ENCODE measurements at regions not wholly inside any gene's neighbourhood (a gene's known extent, or its start where the extent isn't known, plus 50 kb on each side); places are given as distances from the start of the nearest gene placed in this dataset.
"Not testable (repeated sequence)": the region's sequence is repeated elsewhere in the genome, so short reads cannot be mapped to it uniquely, and the experiment has no call there.

GRCh38 chr16:29154676-29155121 lies 169.8 kb downstream of the LAT start:
- DNase-seq (ENCODE audit: low spot score): no peak
- no peak for ATAC-seq
- intact Hi-C loops (cut with DNase I): no loop called here

GRCh38 chr16:29154088-29154487 lies 169.2 kb downstream of the LAT start:
- DNase-seq (ENCODE audit: low spot score): no peak
- ATAC-seq: peak; percentile 2
- intact Hi-C loops (cut with DNase I): no loop called here

- DNase-seq (ENCODE audit: low spot score); intact Hi-C loops (cut with DNase I); ATAC-seq: not testable (repeated sequence)
Measured at GRCh38 chr16:29153307-29153706, 168.5 kb downstream of the LAT start.

GRCh38 chr16:29152544-29153031 lies 167.7 kb downstream of the LAT start:
- ATAC-seq; intact Hi-C loops (cut with DNase I); DNase-seq (ENCODE audit: low spot score): not testable (repeated sequence)

GRCh38 chr16:29151317-29151716 lies 166.5 kb downstream of the LAT start:
- DNase-seq (ENCODE audit: low spot score): no peak
- ATAC-seq: no peak
- intact Hi-C loops (cut with DNase I): no loop called here

GRCh38 chr16:29149912-29150311 lies 165.1 kb downstream of the LAT start:
- ATAC-seq; intact Hi-C loops (cut with DNase I); DNase-seq (ENCODE audit: low spot score): not testable (repeated sequence)

GRCh38 chr16:29148867-29149272 lies 164.0 kb downstream of the LAT start:
- intact Hi-C loops (cut with DNase I): no loop called here
- DNase-seq (ENCODE audit: low spot score) (no peak), ATAC-seq (no peak)

- intact Hi-C loops (cut with DNase I): no loop called here
- DNase-seq (ENCODE audit: low spot score): peak; percentile 48
- ATAC-seq: no peak
Measured at GRCh38 chr16:29148131-29148691, 163.4 kb downstream of the LAT start.

GRCh38 chr16:29147710-29148109 lies 162.9 kb downstream of the LAT start:
- intact Hi-C loops (cut with DNase I); ATAC-seq: not testable (repeated sequence)
- DNase-seq (ENCODE audit: low spot score): peak; percentile 32

GRCh38 chr16:29146808-29147643 lies 162.2 kb downstream of the LAT start:
- intact Hi-C loops (cut with DNase I); ATAC-seq: not testable (repeated sequence)
- peak; percentile 32 for DNase-seq (ENCODE audit: low spot score)

- no peak for ATAC-seq
- DNase-seq (ENCODE audit: low spot score): peak; percentile 53
- intact Hi-C loops (cut with DNase I): no loop called here
Measured at GRCh38 chr16:29146266-29146665, 161.4 kb downstream of the LAT start.

GRCh38 chr16:29145486-29146225 lies 160.8 kb downstream of the LAT start:
- peak; percentile 48 for DNase-seq (ENCODE audit: low spot score)
- intact Hi-C loops (cut with DNase I); ATAC-seq: not testable (repeated sequence)

- intact Hi-C loops (cut with DNase I); ATAC-seq: not testable (repeated sequence)
- peak; percentile 31 for DNase-seq (ENCODE audit: low spot score)
Measured at GRCh38 chr16:29145086-29145485, 160.2 kb downstream of the LAT start.

GRCh38 chr16:29144669-29145062 lies 159.8 kb downstream of the LAT start:
- ATAC-seq (peak; percentile 25), DNase-seq (ENCODE audit: low spot score) (peak; percentile 36)
- intact Hi-C loops (cut with DNase I): not testable (repeated sequence)

- ATAC-seq (peak; percentile 65), DNase-seq (ENCODE audit: low spot score) (peak; percentile 62)
- intact Hi-C loops (cut with DNase I): not testable (repeated sequence)
Measured at GRCh38 chr16:29143739-29144668, 159.2 kb downstream of the LAT start.

GRCh38 chr16:29142506-29142905 lies 157.7 kb downstream of the LAT start:
- DNase-seq (ENCODE audit: low spot score): peak; percentile 45
- ATAC-seq; intact Hi-C loops (cut with DNase I): not testable (repeated sequence)

- ATAC-seq: no peak
- peak; percentile 46 for DNase-seq (ENCODE audit: low spot score)
- intact Hi-C loops (cut with DNase I): no loop called here
Measured at GRCh38 chr16:29141586-29142324, 156.9 kb downstream of the LAT start.

GRCh38 chr16:29141121-29141520 lies 156.3 kb downstream of the LAT start:
- ATAC-seq; intact Hi-C loops (cut with DNase I): not testable (repeated sequence)
- peak; percentile 27 for DNase-seq (ENCODE audit: low spot score)

All from sciatic nerve (tissue), 2 donors.